ENCODE measurements at regions not wholly inside any gene's neighbourhood (a gene's known extent, or its start where the extent isn't known, plus 50 kb on each side); places are given as distances from the start of the nearest gene placed in this dataset.

GRCh38 chr20:56121850-56122249 lies 116.5 kb upstream of the CBLN4 start:
- Histone ChIP-seq H2BK20ac (ENCODE audit: low read depth, low read length, poor library complexity, severe bottlenecking) (no peak overlapping the region), H3K56ac (ENCODE audit: insufficient read length, low read depth, low read length) (no peak overlapping the region), H3K79me1 (ENCODE audit: insufficient read depth, low read depth, low read length, poor library complexity, severe bottlenecking) (no peaks in the 10 kb centered on the region), H4K5ac (ENCODE audit: insufficient read length, low read depth, low read length) (no peak overlapping the region), H3T11ph (ENCODE audit: low read length) (no peak overlapping the region), H4K20me1 (ENCODE audit: control insufficient read depth, insufficient read depth, insufficient read length) (no peaks in the 10 kb centered on the region), H2BK5ac (ENCODE audit: insufficient read length, low read length) (no peak overlapping the region), H2BK12ac (ENCODE audit: insufficient read length, low read depth, low read length) (no peak overlapping the region), H4K8ac (replicated peaks; ENCODE audit: insufficient read length, low read depth, low read length) (no peak overlapping the region), H3K9ac (ENCODE audit: extremely low read depth, insufficient read length, low read length) (no peak overlapping the region), H3K18ac (ENCODE audit: insufficient read length, low read depth, low read length) (no peak overlapping the region), H3K14ac (ENCODE audit: insufficient read depth, low read length) (no peak overlapping the region), H2AFZ (ENCODE audit: low read length) (no peak overlapping the region), H3K27me3 (ENCODE audit: insufficient read depth, low read length) (no peaks in the 10 kb centered on the region), H3K23me2 (ENCODE audit: insufficient read length, low read depth, low read length, poor library complexity, severe bottlenecking) (no peaks in the 10 kb centered on the region), H3K4me1 (ENCODE audit: insufficient read depth, low read length) (no peaks in the 10 kb centered on the region), H3K23ac (ENCODE audit: insufficient read length, low read depth, low read length) (no peak overlapping the region), H2AK5ac (ENCODE audit: insufficient read length, low read length) (no peak overlapping the region), H3K79me2 (ENCODE audit: insufficient read depth, low read length) (no peaks in the 10 kb centered on the region), H4K91ac (ENCODE audit: insufficient read length, low read depth, low read length) (no peak overlapping the region), H2BK15ac (ENCODE audit: low read depth, low read length) (no peak overlapping the region), H3K4me2 (ENCODE audit: insufficient read depth, insufficient read length, low read length) (no peak overlapping the region), H3K27ac (ENCODE audit: insufficient read length, low read depth, low read length) (no peak overlapping the region), H3K9me3 (ENCODE audit: control insufficient read depth, low read depth, low read length) (peaks cover 85% of the 10 kb centered on the region), H3K4ac (ENCODE audit: low read depth, low read length) (no peak overlapping the region), H2BK120ac (ENCODE audit: low read depth, low read length, poor library complexity, severe bottlenecking) (no peak overlapping the region)
- Mint-ChIP-seq H3K4me1 (no peaks in the 10 kb centered on the region), H3K4me3 (no peak overlapping the region), H3K36me3 (ENCODE audit: insufficient read depth in 1 of 3, low read depth in 3 of 3) (peaks cover 10 to 44% (median 16%) of the 10 kb centered on the region in 3 experiments; a peak in 6 of 7 replicates), H3K27me3 (ENCODE audit: low read depth) (peaks cover 2% of the 10 kb centered on the region), H3K27ac (no peak overlapping the region), H3K9me3 (peaks cover 96 to 97% of the 10 kb centered on the region in 2 experiments)
- no peak for TF ChIP-seq CTCF (conservative IDR thresholded peaks at IDR 0.05)
- no CpG with 5 or more reads among the region's 1 CpG for WGBS (ENCODE audit: extremely low coverage, insufficient read length, low lambda C conversion rate)
- no peak for DNase-seq

All from H9 (cell line).